HG03097 (cell line): ENCODE measurements at regions not wholly inside any gene's neighbourhood (a gene's known extent, or its start where the extent isn't known, plus 50 kb on each side); places are given as distances from the start of the nearest gene placed in this dataset.

ENCODE experiments used
- ATAC-seq: cut with Tn5 transposase; IDR thresholded peaks from one replicate; pipeline ENCODE4 v1.9.1; 2021; ENCODE audit not compliant: unreplicated experiment, low FRiP score

- ATAC-seq = no peak
These were observed 287.4 kb upstream of the ZP4 start for GRCh38 chr1:238177960-238178645.

DNA sequence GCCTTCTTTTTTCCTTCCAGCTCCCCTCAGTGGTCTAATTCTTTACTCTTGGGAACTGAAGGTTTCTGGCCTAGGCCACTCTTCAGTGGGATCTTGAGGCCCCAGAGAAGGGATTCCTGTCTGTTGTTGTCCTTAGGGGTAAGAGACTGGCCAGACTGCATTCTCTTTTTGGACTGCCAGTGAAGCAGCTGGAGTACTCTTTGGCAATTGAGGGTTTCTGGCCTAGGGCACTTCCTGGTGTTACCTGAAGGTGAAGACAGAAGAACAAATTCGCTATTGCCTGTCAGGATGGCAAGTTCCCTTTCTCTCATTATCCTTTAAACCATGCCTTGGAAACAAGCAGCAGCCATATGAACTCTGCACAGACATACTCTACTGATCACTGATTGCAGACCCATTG is 286.6 kb upstream of the ZP4 start:
- ATAC-seq = no peak

DNA sequence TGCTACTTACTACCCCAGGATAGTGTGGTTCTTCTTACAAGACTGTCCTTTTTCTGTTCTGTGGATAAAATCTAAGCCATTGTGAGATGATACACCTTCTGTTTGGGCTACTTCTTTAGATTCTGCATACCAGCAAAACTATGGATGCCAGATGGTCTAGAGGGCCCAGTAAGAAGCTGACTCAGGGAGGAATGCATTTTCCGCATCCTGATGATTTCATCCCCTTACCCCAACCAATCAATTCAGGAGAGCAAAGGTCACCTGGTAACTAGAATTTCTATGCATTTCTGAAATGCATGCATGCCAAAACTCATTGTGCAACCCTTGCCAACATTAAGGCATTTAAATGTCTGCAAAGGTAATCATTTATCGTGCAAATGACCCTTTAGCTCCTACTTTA is 285.7 kb upstream of the ZP4 start:
- ATAC-seq = no peak

DNA sequence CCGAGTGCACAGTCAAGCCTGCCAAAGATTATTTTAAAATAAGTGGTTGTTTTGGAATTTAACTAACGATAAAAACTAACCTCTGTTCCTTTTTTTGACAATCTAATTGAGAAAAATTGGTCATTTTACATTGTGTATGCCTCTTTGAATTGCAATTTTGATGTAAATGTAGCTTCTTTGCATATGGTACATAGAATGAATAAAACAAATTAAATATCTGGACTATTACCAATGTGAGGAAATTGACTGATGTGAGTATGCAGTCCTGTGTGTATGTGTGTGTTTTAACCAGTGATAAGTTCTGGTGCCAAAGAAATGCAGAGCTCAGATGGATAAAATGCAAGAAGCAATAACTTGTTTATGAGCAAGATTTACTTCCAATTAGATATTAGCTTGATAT is 281.3 kb upstream of the ZP4 start:
- ATAC-seq = no peak

DNA sequence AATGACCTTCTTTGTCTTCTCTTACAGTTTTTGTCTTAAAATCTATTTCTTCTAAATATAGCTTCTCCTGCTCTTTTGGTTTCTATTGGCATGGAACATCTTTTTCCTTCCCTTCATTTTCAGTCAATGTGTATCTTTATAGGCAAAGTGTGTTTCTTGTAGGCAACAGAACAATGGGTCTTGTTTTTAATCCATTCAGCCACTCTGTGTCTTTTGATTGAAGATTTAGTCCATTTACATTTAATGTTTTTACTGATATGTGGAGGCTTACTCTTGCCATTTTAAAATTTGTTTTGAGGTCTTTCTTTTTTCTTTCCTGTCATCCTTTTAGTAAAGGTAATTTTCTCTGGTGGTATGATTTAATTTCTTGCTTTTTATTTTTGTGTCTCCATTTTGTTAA is 271.2 kb upstream of the ZP4 start:
- no peak for ATAC-seq

DNA sequence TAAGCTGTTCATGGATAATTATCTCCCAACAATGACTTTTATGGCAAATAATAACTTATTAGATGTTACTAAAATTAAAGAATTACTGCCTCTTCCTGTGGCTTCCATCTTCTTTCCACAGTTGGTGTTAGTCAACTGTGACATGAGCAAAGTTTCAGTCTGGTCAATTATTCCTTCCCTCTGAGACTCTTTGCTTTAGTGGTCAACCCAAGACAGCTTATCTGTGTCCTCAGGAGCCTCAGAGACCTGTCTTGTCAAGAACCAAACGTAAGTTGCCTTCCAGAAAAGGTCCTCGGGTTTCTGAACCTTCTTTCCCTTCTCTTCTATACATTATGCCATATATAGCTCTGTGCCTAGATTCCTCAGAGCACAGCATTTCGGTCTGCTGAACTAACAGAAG is 263.2 kb upstream of the ZP4 start:
- no peak for ATAC-seq

- ATAC-seq = no peak
These were observed 262.5 kb upstream of the ZP4 start for GRCh38 chr1:238153253-238153652.

DNA sequence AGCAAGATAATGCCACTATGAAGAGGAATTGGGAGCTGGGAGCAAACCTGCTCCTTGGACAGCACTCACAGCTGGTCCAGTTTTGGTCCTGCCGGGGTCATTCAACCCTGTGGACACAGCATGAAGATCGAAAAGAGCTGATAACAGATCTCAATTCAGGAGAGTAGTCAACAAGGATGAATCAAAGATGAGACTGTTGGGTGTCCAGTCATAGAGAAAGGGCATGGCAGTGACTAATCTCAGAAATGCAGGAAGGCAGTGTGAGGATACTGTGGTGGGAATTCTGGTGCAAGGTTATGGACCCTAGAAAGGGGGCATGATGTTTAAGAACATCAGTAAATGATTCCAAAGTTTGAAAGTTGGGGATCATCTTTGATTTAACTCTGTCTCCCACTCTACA is 261.4 kb upstream of the ZP4 start:
- ATAC-seq = no peak

- no peak for ATAC-seq
These were observed 252.3 kb upstream of the ZP4 start for GRCh38 chr1:238143038-238143437.

DNA sequence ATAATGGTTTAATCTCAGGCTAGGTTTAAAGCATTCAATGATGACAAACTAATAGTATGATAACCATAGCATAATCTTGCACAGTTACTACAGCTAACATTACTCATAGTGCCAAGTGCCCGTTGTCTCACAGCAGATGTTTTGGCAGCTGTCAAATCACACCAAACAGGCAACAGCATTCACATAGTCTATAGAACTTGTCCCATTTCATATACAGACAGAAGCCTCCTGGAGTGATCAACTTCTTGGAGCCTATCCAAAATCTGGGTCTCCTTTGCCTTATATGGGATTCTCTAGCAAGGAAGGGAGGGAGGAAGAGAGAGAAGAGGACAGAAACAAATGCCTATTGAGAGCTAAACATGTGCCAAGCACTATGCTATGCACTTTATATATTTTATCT is 250.6 kb upstream of the ZP4 start:
- no peak for ATAC-seq

GRCh38 chr1:238139713-238140112 is 249.0 kb upstream of the ZP4 start:
- no peak for ATAC-seq

GRCh38 chr1:238138059-238138626 is 247.4 kb upstream of the ZP4 start:
- no peak for ATAC-seq

GRCh38 chr1:238135708-238136664 is 245.3 kb upstream of the ZP4 start:
- ATAC-seq = no peak

- ATAC-seq = no peak
These were observed 239.0 kb upstream of the ZP4 start for GRCh38 chr1:238129677-238130076.

DNA sequence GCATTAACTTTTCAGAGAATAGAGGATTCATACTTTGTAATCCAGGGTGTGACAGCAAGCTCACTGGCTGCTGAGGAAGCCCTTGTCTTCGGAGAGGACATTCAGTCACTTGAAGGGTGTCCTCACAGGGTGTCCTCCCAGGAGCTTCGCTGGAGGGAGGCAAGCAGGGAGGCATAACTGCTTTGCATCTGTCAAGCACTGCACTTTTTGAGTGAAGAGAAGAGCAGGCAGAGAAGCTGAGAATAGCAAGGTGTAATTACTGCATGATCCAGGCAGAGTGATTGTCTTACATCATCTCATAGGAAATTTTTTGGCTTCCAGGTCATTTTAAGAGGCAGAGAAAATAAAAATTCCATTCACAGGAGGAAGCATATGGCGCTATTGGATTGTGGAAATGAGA is 232.5 kb upstream of the ZP4 start:
- ATAC-seq = no peak

GRCh38 chr1:238119861-238120260 is 229.1 kb upstream of the ZP4 start:
- no peak for ATAC-seq

GRCh38 chr1:238119060-238119459 is 228.3 kb upstream of the ZP4 start:
- no peak for ATAC-seq

- ATAC-seq = no peak
These were observed 225.1 kb upstream of the ZP4 start for GRCh38 chr1:238115852-238116251.

DNA sequence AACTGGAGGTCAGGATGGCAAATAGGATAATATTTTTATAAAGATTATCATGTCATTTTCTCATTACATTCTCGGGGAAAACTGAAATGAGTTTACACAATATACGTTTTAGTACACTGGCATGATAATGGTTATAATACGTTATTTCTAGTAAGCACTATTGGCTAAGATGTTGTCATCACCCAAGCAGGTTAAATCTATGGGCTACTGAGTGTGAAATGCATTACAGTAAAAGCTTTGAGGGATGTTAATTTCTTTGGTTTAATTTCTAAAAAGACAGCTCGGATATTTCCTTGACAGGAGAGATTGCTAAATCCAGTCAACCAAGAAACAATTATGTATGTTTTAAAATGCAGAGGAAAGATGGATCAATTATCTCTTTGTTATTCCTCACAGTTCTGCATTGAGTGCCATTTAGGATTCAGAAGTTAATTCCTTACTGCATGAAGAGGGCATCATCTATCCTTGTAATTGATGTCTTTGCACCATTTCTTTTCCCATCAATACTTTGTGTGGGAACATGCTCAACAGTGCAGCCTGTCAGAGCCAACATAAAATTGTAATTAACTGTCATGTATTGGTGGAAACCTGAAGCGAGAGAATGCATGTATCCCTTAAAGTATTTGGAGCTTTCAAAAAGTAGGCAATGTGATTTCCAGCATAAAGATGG is 222.4 kb upstream of the ZP4 start:
- no peak for ATAC-seq

DNA sequence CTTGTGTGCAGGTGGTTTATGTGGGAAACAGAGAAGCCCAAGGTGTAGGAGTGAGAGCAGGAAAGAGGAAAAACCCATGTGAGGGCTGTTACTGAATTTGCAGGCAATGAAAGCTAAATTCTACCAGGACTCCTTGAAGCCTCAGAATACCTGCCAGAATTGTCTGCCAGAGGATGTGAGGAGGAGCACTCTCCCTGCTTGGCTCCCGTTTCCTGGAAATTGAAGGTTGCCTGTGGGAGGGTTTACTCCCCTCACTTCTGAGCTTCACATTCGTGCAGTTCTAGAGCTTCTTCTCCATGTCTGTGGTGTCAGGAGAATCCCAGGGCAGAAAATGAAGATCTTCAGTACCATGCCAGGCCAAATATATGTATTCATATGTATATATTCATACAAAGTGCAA is 220.8 kb upstream of the ZP4 start:
- ATAC-seq = no peak

DNA sequence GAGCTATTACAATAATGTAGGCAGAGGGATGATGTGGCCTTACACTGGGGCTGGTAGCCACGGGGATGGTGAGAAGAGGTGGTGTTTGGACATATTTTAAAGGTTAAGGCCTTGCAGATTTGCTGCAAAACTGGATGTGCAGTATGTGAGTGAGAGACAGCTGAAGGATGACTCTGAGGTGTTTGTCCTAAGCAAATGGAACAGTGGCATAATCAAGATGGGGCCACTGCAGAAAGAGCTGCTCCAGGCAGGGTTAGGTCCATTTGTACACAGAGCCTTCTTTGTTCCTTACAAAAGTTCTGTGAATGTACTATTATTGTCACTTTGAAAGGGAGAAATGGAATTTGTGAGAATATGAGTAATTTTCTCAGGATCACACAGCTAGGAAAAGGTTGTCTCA is 220.4 kb upstream of the ZP4 start:
- ATAC-seq = no peak
